CD4-positive, alpha-beta T cell treated with Interleukin-6 at 100 ng/mL for 8 hours (primary cell): ENCODE measurements at regions not wholly inside any gene's neighbourhood (a gene's known extent, or its start where the extent isn't known, plus 50 kb on each side); places are given as distances from the start of the nearest gene placed in this dataset.

Experiments used
- DNase-seq: peaks from one replicate; pipeline ENCODE4 v3.0.0-alpha.2; 2020; ENCODE audit warnings: mixed read lengths, low spot score

DNA sequence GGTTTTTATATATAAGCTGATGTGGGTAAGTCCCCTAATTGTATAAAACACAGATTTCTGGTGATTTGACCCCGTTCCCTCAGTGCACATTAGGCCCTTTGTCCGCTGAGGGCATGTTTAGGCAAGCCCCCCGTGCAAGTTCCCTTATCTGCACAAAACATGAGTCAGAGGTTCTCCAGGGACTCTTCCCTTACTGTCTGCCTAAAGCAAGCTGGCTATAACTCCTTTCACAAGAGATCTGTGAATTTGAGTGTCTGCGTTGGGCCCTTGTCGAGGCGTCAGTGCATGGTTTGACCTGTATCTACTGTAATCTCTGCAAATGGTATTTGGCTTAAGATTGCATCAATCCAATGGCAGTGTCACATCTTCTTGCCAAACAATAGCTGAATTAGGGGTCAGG is 712.8 kb downstream of the CDH8 start:
- DNase-seq = no peak

DNA sequence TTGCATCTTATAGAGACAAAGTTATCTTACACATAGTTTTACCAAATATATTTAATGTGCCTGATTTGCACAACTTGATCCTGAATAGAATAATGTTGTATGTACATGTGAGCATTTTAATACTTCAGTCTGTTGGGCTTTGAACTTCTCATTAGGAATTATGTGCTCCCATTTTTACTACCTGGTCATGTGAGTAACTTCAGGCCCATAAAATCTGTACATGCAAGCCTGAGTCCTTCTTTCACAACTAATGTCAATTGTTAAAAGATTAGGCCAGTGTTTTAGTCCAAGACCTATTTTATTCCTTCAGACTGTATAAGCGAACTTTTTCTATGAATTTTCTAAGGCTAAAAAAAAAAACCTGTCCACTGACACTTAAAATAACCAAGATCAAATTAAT is 715.4 kb downstream of the CDH8 start:
- no peak for DNase-seq

DNA sequence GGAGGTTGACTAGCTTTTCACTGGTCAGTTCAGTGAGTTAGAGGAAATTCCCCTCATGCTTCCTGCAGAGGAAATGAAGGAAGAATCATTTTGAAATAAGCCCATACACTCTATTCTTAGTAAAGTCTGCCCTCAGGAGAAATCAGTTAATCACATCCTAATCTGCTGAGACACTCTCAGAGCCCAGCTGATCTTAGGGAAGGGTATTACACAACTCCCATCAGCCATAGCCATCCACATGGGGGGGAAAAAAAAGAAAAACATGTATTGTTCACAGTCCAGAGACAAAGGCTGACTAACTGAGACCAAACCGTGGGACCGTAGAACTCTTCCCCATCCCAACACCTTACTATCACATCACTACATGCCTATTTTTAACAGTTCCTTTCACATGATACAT is 722.3 kb downstream of the CDH8 start:
- no peak for DNase-seq

DNA sequence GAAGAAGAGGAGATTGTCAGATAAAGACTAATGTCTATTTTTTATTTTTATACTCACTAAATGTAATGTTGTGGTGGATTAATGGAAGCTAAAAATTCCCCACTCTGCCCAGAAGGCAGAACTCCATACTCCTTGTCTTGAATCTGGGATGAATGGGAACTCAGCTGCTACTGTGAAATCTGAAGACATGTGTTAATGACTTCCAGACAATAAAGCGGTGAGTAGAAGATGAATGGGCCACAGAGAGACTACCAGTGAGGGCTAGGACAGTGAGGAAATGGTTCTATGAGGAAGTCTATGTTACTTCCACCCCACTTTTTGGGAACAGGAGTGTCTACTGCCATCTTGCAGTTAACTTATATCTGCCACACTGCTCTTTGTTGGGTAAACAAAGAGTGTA is 726.9 kb downstream of the CDH8 start:
- no peak for DNase-seq

DNA sequence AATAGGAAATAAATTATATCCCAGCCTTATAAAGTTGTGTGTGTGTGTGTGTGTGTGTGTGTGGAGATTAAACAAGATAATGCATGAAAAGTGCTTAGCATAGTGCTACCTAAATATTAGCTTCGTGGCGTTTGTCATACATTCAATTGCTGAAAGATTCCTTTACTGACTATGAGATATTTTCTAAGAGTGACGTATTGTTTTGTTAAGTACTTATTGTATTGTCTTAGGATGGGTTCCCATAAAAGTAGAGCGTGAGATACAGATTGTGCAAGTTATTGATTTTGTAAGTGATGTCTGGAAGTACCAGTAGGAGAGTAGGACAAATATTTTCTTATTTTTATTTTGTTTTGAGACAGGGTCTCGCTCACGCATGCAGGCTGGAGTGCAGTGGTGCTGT is 730.0 kb downstream of the CDH8 start:
- DNase-seq = no peak

DNA sequence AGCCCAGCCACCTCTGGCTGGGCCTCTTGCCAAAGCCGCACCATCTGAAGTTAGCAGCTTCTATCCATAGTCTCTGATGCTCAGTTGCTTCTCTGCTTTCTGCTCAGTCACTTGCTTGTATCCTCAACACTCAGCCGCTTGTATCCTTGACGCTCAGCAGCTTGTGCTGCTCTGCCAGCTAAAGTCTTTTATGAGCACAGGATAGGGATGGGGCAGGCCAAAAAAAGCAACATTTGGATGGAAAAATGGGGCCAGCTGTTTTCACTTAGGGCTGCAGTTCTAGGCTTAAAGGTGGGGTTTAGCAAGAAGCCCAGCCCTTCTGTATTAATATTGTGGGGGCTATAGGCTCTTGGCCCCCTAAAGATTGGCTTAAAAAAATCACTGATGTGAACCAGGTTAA is 739.4 kb downstream of the CDH8 start:
- no peak for DNase-seq

DNA sequence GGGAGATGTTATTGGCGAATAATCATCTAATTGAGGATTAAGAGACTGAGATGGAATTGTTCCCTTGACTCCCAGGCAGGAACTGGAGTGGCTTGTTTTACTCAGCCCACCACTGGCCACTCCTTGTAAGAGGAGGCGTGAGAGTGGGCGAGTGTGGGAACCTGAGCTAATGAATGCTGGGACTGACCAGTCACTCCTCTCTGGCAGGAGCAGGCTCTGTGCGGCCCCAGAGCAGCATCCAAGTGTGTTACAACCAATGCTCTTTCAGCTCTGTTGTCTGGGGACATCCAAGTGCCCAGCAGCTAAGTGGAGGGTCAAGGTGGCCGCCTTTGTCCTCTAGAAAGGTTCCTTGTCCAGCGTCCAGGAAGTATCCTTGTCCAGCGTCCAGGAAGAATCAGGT is 739.9 kb downstream of the CDH8 start:
- no peak for DNase-seq

DNA sequence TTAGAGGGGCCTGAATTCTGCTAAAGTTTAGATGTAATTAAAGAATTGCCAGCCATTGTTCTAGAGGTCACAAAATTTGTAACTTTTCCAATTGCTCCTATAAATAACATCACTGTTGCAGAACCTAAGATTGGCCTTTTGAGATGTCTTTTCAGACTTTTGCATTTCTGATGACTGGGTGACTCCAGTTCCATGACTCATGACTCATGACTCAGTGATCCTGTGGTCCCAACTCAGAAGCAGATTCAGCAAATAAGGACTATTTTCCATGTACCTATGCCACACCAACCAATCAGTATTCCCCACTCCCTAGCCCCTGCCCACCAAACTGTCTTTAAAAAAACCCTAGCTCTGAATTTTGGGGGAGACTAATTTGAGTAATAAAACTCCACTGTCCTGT is 740.9 kb downstream of the CDH8 start:
- no peak for DNase-seq

DNA sequence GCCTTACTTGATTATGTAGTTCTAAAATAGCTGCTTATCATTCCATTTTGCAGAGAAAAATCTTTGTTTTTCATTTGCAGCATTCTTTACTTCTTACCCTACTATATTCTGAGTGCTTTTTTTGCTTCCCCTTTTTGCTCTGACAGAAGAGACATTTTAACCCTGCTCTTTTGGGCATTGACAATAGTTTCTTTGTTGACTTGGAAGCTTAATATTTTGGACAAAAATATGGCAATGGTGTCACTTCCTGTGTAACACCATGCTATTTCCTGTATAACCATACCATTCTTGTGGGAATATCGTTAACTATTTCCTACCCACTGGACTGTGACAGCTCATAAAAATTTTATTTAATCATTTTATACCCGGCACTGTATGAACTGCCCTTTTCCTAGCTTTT is 747.1 kb downstream of the CDH8 start:
- no peak for DNase-seq

DNA sequence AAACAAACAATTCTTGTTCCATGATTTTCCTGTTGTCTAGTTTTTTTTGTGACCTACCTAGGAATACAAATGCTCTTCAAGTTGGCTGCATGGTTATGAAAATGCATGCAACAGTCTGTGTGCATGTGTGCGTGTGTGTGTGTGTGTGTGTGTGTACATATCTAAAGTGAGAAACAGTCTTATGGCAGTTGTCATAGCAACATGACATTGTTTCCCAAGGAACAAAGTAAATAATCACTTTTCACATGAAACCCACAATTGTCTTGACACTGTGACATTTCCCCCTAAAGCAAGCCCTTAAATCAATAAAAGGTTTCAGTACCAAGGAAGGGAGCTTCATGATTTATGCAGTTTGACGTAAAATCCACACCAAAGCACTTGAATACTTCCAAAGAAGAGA is 758.4 kb downstream of the CDH8 start:
- DNase-seq = no peak

DNA sequence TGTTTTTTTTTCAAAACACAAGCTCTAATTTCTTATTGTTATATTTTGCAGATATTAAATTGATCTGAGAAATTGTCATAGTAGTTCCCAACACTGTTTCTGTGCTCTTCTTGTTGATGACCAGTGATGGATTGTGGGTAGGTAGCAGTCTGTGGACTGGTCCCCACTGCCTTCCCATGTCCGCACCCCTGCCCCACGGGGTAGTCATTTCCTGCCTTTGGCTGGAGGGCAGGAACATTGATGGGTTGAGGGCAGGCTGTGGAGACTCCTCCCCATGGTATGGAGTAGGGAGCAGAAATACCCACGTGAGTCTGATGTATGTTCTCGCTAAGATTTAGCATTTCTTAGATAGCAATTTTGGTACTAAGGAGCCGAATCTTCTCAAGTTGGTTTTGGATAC is 762.0 kb downstream of the CDH8 start:
- DNase-seq = no peak

DNA sequence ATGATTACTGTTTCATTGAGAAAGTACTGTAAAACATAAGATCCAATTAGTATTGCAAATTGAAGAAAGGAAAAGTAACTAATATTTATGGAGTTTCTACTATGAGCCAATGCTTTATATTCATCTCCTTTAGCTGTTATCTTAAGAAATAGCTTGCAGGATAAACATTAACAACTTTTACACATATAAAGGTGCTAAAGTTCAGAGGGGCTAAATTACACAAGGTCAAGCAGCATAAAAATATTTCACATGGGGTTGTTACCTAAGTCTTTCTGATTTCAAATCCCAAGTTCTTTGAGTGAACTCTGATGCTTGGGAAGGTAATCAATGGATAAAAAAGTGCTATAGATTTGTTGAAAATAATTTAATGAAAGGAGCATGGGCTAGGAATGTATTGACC is 765.5 kb downstream of the CDH8 start:
- no peak for DNase-seq

DNA sequence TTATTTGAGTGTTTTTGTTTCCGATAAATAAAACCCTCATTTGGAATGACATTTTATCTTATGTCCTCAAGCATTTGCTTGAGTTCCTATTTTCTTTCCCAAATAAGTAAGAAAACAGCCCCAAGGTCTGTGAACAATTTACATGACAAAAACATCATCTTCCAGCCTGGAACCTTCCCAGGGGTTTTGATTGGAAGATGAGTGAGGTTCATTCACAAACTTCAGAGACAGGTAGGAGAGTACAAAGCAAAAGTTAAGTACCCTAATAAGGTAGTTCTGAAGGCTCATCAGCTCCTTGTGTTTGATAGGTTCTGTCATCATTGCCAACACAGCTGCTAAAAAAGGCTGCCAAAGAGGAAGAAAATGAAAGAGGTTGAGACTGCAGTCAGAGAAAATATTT is 772.8 kb downstream of the CDH8 start:
- DNase-seq = no peak

DNA sequence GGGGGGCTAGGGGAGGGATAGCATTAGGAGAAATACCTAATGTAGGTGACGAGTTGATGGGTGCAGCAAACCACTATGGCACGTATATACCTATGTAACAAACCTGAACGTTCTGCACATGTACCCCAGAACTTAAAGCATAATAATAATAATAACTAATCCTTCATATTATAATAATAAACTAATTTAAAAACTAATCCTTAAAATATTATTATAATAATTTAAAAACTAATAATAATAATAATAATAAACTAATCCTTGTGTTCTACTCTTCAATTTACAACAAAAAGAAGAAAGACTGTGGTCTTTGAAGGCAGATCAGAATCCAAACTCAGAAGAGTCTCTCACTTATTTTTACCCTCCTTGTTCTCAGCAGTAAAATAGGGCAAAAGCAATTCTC is 774.9 kb downstream of the CDH8 start:
- no peak for DNase-seq

DNA sequence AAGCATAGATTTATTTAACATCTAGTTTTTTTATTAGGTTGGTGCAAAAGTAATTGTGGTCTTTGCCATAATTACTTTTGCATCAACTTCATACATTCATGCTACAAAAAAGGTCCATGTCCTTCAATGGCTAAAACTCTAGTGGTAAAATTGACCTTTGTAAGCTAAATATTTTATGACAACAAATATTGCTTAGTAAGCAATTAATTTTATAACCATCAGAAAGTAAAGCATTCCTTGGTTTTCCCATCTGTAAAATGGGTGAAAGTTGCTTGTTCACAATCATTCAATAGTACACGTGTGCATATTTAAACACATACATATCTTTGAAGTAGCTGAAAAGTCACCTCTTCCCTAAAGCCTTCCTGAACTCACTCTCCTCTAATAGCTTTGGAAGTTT is 789.6 kb downstream of the CDH8 start:
- DNase-seq = no peak

DNA sequence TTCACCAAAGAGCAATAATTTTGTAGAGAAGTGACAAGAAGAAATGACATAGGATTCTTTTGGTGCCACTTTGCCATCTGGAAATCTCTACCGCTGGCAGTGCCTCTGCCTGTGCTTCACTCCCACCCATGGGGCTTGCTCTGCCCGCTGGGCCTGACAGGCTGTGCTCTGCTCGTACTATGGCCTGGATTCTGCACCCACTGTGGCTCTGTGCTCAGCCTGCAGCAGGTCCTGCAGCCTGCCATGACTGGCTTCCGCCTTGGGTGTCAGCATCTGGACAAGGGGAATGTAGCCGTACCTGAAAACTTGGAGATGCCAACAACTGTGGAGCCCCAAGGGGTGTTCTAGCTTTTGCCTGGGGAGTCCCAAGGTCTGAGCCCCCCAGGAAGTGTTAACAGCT is 792.3 kb downstream of the CDH8 start:
- no peak for DNase-seq

DNA sequence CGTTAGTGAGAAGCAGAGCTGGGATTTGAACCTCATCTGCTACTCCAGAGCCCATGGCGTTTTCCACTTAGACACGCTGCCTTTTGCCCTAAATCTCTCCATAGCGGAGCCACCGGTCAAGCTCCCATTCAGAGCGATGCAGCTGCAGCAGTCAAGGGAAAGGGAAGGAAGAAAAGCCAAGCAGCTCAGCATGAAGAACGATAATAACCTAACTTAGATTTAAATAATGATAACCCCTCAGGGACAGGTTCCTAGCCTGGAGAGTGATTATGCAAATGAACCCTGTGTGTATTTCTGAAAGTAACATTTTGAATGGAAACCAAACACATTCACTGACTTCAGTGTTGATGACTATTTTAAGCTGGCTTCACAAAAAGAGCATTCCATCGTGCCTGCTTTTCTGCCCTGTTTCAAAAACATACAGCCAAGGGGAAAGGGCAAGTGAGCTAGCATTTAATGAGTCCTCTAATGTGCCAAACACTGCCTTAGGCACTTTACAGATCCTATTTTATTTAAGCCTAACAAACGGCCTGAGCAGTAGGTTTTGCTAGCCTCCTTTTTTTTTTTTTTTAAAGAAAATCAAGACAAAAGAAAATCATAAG is 798.3 kb downstream of the CDH8 start:
- no peak for DNase-seq

DNA sequence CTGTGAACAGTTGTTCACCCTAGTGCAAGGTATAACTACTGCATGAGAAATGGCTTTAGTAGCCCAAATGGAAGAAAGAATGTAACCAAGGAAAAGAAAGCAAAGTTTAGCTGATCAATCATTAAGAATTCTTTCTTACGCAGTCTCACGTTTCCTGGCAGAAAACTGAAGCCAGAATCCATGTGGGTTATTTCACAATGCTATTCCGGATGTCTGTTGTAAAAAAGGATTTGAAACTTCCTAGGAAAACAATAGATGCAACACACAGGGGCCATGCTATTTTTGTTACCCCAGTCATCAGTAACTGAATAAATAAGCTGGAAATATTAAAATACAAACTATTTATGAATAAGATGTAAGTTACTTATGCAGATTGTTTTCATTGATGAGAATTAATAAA is 802.5 kb downstream of the CDH8 start:
- no peak for DNase-seq

DNA sequence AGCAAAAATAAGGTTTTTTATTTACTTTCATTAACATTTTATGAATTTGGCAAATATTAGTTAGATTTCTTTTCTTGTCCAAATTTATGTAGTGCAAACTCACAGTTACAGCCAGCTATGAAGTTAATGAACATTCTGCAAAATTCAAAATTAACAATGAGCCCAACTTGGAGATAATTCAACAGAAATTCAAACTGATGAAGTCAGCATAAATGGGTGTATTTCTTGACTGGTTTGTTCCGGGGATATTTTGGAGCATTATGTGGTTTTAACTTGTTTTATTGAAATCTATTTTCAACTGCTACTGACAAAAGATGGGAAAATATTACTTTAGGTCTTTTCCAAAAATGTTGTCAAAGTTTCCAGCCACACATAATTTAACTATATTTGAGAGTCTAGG is 807.9 kb downstream of the CDH8 start:
- DNase-seq = no peak

DNA sequence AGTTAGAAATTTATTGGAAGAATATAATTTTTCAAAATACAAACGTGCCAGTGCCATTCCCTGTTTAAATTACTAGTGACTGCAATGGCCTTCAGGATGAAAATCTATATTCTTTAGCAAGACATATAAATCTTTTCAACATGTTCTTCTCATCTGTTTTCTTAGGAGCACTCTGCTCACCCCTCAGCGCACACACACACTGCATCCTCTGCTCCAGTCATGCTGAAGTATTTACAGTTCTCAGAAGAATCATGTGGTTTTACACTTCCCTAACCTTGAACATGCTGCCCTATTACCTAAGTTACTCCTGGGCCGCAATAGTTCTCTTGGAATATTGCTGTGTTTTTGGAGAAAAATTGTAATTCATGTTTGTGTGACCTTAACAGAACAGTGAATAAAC is 820.6 kb downstream of the CDH8 start:
- no peak for DNase-seq

DNA sequence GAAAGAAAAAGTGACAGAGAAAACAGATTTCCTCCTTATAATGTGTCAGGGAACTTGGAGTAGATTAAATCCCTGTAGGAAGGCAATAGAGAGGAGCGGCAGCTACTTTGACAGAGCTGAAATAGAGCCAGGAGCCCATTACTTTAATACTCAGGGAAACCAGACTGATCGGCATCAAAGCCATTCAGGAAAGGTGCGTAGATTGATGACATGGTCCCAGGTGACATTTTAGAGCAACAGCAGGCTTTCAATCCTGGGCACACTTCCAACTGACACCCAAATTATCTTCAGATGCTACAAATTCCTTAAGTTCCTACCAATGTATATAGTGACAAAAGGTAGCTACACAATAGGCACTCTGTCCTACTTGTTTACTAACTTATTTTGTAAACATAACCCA is 821.5 kb downstream of the CDH8 start:
- no peak for DNase-seq

DNA sequence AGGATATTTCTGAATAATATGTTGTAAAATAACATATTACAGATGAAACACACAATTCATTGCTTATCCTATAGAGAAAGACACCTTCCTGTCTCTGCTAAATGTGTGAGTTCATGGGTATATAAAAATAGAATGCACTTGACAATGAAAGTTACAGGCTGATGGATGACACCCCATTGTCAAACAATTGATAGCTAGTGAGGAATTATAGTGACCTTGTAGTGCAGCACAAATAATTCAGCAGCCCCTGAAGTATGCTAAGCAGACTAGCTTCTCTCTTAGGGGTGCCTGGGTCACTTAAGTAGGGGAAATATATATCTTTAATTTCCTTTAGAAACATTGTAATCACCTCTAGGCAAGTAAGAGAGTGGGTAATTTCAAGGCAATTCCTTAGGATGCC is 826.2 kb downstream of the CDH8 start:
- DNase-seq = no peak

DNA sequence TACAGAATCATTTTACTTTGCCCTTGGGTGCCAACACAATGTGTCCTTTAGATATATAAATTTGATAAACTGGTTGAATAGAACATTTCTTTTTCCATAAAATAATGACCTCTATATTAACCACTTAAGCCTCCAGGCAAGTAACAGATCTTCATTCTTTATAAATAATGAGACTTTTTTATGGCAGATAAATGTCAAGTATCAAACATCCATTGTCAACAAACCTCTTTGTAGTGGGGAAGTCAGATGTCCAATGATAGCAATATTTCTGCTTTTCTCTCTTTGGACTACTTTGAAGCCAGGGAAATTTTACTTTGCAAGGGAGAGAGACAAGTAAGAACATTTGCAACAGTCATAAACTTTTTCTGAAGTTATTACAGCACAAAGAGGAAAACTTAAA is 841.2 kb downstream of the CDH8 start:
- no peak for DNase-seq

DNA sequence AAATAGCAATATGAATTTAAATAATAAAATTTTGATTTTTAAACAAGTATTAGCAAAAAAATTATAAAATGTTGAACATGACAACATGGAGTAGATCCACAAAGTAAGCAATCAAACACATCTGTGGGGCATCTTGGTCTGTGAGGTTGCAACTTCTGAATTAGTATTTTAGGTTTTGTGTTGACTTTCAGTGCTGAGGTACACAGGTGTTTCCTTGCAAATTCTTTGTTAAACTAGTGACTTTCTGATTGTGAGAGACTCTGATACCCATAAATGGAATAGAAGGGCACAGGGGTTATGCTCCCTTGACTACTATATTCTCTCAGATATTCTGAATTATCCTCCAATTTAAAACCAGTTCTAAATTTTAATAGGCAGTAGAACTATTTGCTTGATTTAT is 841.7 kb downstream of the CDH8 start:
- DNase-seq = no peak

DNA sequence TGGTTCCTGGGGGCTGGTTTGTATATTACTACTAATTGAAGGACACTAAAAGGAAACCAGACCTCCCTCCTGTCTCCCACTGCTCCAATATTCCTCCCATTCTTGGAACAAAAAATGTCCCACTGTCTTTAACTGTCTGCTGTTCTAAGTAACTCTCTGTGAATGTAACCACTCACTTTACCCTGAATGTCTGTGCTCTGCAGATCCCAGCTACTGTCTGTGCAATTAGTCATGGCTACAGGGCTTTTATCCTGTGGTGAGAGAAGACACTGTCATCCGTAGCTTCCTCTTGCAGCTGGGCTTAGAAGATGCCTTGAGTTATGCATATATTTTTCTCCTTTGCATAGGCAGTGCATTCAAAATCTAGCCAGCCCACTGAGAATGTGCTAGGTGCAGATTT is 853.8 kb downstream of the CDH8 start:
- no peak for DNase-seq
